ENCODE measurements at regions not wholly inside any gene's neighbourhood (a gene's known extent, or its start where the extent isn't known, plus 50 kb on each side); places are given as distances from the start of the nearest gene placed in this dataset.

DNA sequence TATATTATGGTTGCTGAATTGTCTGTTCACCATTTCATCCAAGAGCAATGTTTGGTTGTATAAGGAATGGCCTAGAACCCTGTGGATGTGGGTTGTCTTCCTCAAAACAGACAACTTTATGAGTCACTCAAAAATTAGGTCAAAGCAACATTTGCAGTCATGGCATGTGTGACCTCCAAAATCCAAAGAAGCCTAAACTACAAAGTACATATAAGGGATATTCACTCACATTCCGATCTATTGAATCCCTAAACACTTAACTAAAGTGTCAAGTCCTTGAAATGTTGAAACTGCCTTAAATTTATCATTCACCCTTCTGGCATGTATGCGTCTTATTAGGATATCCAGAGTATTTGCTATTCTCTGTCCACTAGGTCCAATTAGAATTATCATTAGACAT, 491.5 kb downstream of the NUF2 start:
- H3K4me1 ChIP-seq (ENCODE audit: control insufficient read depth, extremely low read depth, insufficient read depth, low read length) = no peaks in the 10 kb centered on the region
- no peak overlapping the region for H3K4me2 ChIP-seq (ENCODE audit: insufficient read depth, low read length)
- H3K4me3 ChIP-seq (replicated peaks in 1 of 3; ENCODE audit: insufficient read depth in 1 of 3, low read depth in 1 of 3, low read length in 3 of 3) = no peak overlapping the region
- H3K27ac ChIP-seq (ENCODE audit: insufficient read depth, low read depth, low read length) = no peak overlapping the region
- dilution Hi-C loops (cut with MboI; ENCODE audit: extremely low pct_ligation_motif_present, low sequenced_read_pairs) = no loop called here
- H3K27me3 ChIP-seq (ENCODE audit: control insufficient read depth in 2 of 2, insufficient read depth in 2 of 2, low read length in 2 of 2) = no peaks in the 10 kb centered on the region
- BruUV-seq (replicated peaks) = no TSS peak
- no peak for FAIRE-seq
- no peaks in the 10 kb centered on the region for H4K20me1 ChIP-seq (replicated peaks; ENCODE audit: control insufficient read depth, extremely low read depth, insufficient read depth, low read length)
- no peaks in the 10 kb centered on the region for H3K9me3 ChIP-seq (replicated peaks; ENCODE audit: control insufficient read depth, insufficient read depth, low read length)
- DNase-seq (ENCODE audit: low read depth, low spot score) = no peak
- H3K9me1 ChIP-seq (replicated peaks; ENCODE audit: control insufficient read depth, extremely low read depth, insufficient read depth, low read length) = no peaks in the 10 kb centered on the region
- no peaks in the 10 kb centered on the region for H3K36me3 ChIP-seq (ENCODE audit: control insufficient read depth in 2 of 2, extremely low read depth in 1 of 2, insufficient read depth in 2 of 2, low read length in 2 of 2)
- intact Hi-C loops (cut with micrococcal nuclease) = no loop called here
- TF ChIP-seq FOS (IDR thresholded peaks at IDR 0.05; ENCODE audit: borderline replicate concordance, insufficient read depth, low read length) = no peak
- TF ChIP-seq, protein P1, sequence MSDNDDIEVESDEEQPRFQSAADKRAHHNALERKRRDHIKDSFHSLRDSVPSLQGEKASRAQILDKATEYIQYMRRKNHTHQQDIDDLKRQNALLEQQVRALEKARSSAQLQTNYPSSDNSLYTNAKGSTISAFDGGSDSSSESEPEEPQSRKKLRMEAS (IDR thresholded peaks at IDR 0.05; ENCODE audit: insufficient read depth, insufficient read length) = no peak
- no peak for TF ChIP-seq POLR2A (IDR thresholded peaks at IDR 0.05; ENCODE audit: low read depth, low read length)
- no peak for TF ChIP-seq GATA2 (IDR thresholded peaks at IDR 0.05; ENCODE audit: insufficient read depth, insufficient read length, low read depth, low read length)
- TF ChIP-seq EZH2 (IDR thresholded peaks at IDR 0.05; ENCODE audit: borderline replicate concordance, low read depth, low read length, severe bottlenecking) = no peak
- TF ChIP-seq JUN (IDR thresholded peaks at IDR 0.05; ENCODE audit: borderline replicate concordance, insufficient read depth, insufficient read length, low read depth) = no peak
- TF ChIP-seq MYC (IDR thresholded peaks at IDR 0.05; ENCODE audit: low read depth, low read length) = no peak
- TF ChIP-seq POLR2AphosphoS5 (IDR thresholded peaks at IDR 0.05; ENCODE audit: insufficient read depth, low read depth, low read length) = no peak
- TF ChIP-seq, protein P2, sequence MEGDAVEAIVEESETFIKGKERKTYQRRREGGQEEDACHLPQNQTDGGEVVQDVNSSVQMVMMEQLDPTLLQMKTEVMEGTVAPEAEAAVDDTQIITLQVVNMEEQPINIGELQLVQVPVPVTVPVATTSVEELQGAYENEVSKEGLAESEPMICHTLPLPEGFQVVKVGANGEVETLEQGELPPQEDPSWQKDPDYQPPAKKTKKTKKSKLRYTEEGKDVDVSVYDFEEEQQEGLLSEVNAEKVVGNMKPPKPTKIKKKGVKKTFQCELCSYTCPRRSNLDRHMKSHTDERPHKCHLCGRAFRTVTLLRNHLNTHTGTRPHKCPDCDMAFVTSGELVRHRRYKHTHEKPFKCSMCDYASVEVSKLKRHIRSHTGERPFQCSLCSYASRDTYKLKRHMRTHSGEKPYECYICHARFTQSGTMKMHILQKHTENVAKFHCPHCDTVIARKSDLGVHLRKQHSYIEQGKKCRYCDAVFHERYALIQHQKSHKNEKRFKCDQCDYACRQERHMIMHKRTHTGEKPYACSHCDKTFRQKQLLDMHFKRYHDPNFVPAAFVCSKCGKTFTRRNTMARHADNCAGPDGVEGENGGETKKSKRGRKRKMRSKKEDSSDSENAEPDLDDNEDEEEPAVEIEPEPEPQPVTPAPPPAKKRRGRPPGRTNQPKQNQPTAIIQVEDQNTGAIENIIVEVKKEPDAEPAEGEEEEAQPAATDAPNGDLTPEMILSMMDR (IDR thresholded peaks at IDR 0.05; ENCODE audit: extremely low read depth in 1 of 2, insufficient read depth in 1 of 2, low read depth in 1 of 2, low read length in 2 of 2) = no peak
- no peak overlapping the region for H3K9ac ChIP-seq (replicated peaks; ENCODE audit: extremely low read depth, insufficient read depth, low read length)
- no peaks in the 10 kb centered on the region for H3K79me2 ChIP-seq (ENCODE audit: control insufficient read depth, insufficient read depth, low read length)
- H2AFZ ChIP-seq (ENCODE audit: low read depth, low read length) = no peak overlapping the region
- CTCF ChIA-PET = no interaction called here
- POLR2A ChIA-PET = no interaction called here
